Activated naive CD8-positive, alpha-beta T cell treated with anti-CD3 and anti-CD28 coated beads, Interleukin-2, amount 10 ng/mL, durations not matched to agents 7 days and 5 days (primary cell): ENCODE measurements at regions not wholly inside any gene's neighbourhood (a gene's known extent, or its start where the extent isn't known, plus 50 kb on each side); places are given as distances from the start of the nearest gene placed in this dataset.
A peak's percentile ranks its signal among the peaks of the same experiment; 100 is the strongest.
"Not testable (repeated sequence)": the region's sequence is repeated elsewhere in the genome, so short reads cannot be mapped to it uniquely, and the experiment has no call there.

Experiments used
- ATAC-seq: fragments of 150-1000 bp; cut with Tn5 transposase; one replicate; pipeline ENCODE4 v1.10.0; 2021; ENCODE audit warnings: low read depth, moderate library complexity
- POLR2A ChIA-PET: fragments of 350-600 bp; sonication (Branson Sonifier 250); formaldehyde crosslinking; loops from one replicate; lab custom pipeline; 2021; ENCODE audit warnings: antibody characterized with exemption; lab: Charles Lee
- DNase-seq: peaks from one replicate; pipeline ENCODE4 v3.0.0; 2021
- H3K27ac Mint-ChIP-seq: one replicate; pipeline ENCODE4 v1.8.0; 2022; ENCODE audit warnings: mild to moderate bottlenecking, mixed read lengths
- H3K27me3 Mint-ChIP-seq: one replicate; pipeline ENCODE4 v1.8.0; 2022; ENCODE audit warnings: mild to moderate bottlenecking, moderate library complexity, mixed read lengths
- H3K36me3 Mint-ChIP-seq: one replicate; pipeline ENCODE4 v1.8.0; 2021; ENCODE audit warnings: mild to moderate bottlenecking, mixed read lengths
- H3K4me1 Mint-ChIP-seq: one replicate; pipeline ENCODE4 v1.8.0; 2021; ENCODE audit warnings: mixed read lengths
- H3K4me3 Mint-ChIP-seq: one replicate; pipeline ENCODE4 v1.8.0; 2022; ENCODE audit warnings: mild to moderate bottlenecking, moderate library complexity, mixed read lengths
- H3K9me3 Mint-ChIP-seq: one replicate; pipeline ENCODE4 v1.8.0; 2021; ENCODE audit warnings: mixed read lengths

- POLR2A ChIA-PET: no interaction called here
These were observed 400.8 kb downstream of the REEP3 start for GRCh38 chr10:63921908-63922467.

GRCh38 chr10:63922468-63923284, 401.5 kb downstream of the REEP3 start:
- Mint-ChIP-seq H3K4me3 (no peak overlapping the region), H3K9me3 (no peaks in the 10 kb centered on the region), H3K27me3 (peaks cover 10% of the 10 kb centered on the region), H3K27ac (no peak overlapping the region), H3K36me3 (no peaks in the 10 kb centered on the region), H3K4me1 (no peaks in the 10 kb centered on the region)
- ATAC-seq (no peak), DNase-seq (no peak)
- POLR2A ChIA-PET: no interaction called here

More at GRCh38 chr10:63921908-63922467, 400.8 kb downstream of the REEP3 start:
- DNase-seq (no peak), ATAC-seq (no peak)
- no peaks in the 10 kb centered on the region for H3K4me1 Mint-ChIP-seq
- H3K9me3 Mint-ChIP-seq: no peaks in the 10 kb centered on the region
- H3K27me3 Mint-ChIP-seq: peaks cover 10% of the 10 kb centered on the region
- H3K27ac Mint-ChIP-seq: no peak overlapping the region
- no peaks in the 10 kb centered on the region for H3K36me3 Mint-ChIP-seq
- H3K4me3 Mint-ChIP-seq: no peak overlapping the region

GRCh38 chr10:63929831-63930467, 408.7 kb downstream of the REEP3 start:
- Mint-ChIP-seq H3K27me3 (peaks cover 2% of the 10 kb centered on the region), H3K36me3 (no peaks in the 10 kb centered on the region), H3K27ac (no peak overlapping the region), H3K9me3 (no peaks in the 10 kb centered on the region), H3K4me1 (no peaks in the 10 kb centered on the region), H3K4me3 (no peak overlapping the region)
- ATAC-seq (no peak), DNase-seq (no peak)
- POLR2A ChIA-PET: no interaction called here

GRCh38 chr10:63930584-63930983, 409.4 kb downstream of the REEP3 start:
- Mint-ChIP-seq H3K4me3 (no peak overlapping the region), H3K27ac (no peak overlapping the region), H3K36me3 (no peaks in the 10 kb centered on the region), H3K9me3 (no peaks in the 10 kb centered on the region), H3K4me1 (no peaks in the 10 kb centered on the region), H3K27me3 (peaks cover 1% of the 10 kb centered on the region)
- ATAC-seq: no peak
- no peak for DNase-seq
- POLR2A ChIA-PET: no interaction called here

- H3K9me3 Mint-ChIP-seq: no peaks in the 10 kb centered on the region
- ATAC-seq (no peak), DNase-seq (no peak)
- H3K27ac Mint-ChIP-seq: no peak overlapping the region
- H3K27me3 Mint-ChIP-seq: peaks cover 2% of the 10 kb centered on the region
- no peaks in the 10 kb centered on the region for H3K36me3 Mint-ChIP-seq
- POLR2A ChIA-PET: no interaction called here
- H3K4me1 Mint-ChIP-seq: no peaks in the 10 kb centered on the region
- H3K4me3 Mint-ChIP-seq: no peak overlapping the region
These were observed 414.5 kb downstream of the REEP3 start for GRCh38 chr10:63935705-63936104.

GRCh38 chr10:63940277-63940922, 419.2 kb downstream of the REEP3 start:
- no peaks in the 10 kb centered on the region for H3K36me3 Mint-ChIP-seq
- no peak overlapping the region for H3K27ac Mint-ChIP-seq
- ATAC-seq (no peak), DNase-seq (no peak)
- H3K4me3 Mint-ChIP-seq: no peak overlapping the region
- H3K9me3 Mint-ChIP-seq: no peaks in the 10 kb centered on the region
- POLR2A ChIA-PET: no interaction called here
- no peaks in the 10 kb centered on the region for H3K4me1 Mint-ChIP-seq
- peaks cover 2% of the 10 kb centered on the region for H3K27me3 Mint-ChIP-seq

- H3K9me3 Mint-ChIP-seq: no peaks in the 10 kb centered on the region
- DNase-seq (no peak), ATAC-seq (no peak)
- no peak overlapping the region for H3K4me3 Mint-ChIP-seq
- H3K27ac Mint-ChIP-seq: no peak overlapping the region
- POLR2A ChIA-PET: no interaction called here
- H3K27me3 Mint-ChIP-seq: peaks cover 4% of the 10 kb centered on the region
- no peaks in the 10 kb centered on the region for H3K4me1 Mint-ChIP-seq
- no peaks in the 10 kb centered on the region for H3K36me3 Mint-ChIP-seq
These were observed 443.2 kb downstream of the REEP3 start for GRCh38 chr10:63964406-63964805.

GRCh38 chr10:63965846-63966245, 444.6 kb downstream of the REEP3 start:
- Mint-ChIP-seq H3K4me1 (no peaks in the 10 kb centered on the region), H3K36me3 (no peaks in the 10 kb centered on the region), H3K9me3 (no peaks in the 10 kb centered on the region), H3K27ac (no peak overlapping the region), H3K27me3 (peaks cover 4% of the 10 kb centered on the region), H3K4me3 (no peak overlapping the region)
- POLR2A ChIA-PET: no interaction called here
- no peak for ATAC-seq
- DNase-seq: no peak

GRCh38 chr10:63972949-63973827, 452.0 kb downstream of the REEP3 start:
- Mint-ChIP-seq H3K36me3 (no peaks in the 10 kb centered on the region), H3K27ac (no peak overlapping the region), H3K27me3 (no peaks in the 10 kb centered on the region), H3K4me3 (no peak overlapping the region), H3K4me1 (peaks cover 1% of the 10 kb centered on the region), H3K9me3 (no peaks in the 10 kb centered on the region)
- DNase-seq (no peak), ATAC-seq (no peak)
- POLR2A ChIA-PET: no interaction called here

- H3K36me3 Mint-ChIP-seq: no peaks in the 10 kb centered on the region
- H3K27ac Mint-ChIP-seq: no peak overlapping the region
- DNase-seq (peak; percentile 37), ATAC-seq (peak; percentile 79)
- no peaks in the 10 kb centered on the region for H3K27me3 Mint-ChIP-seq
- POLR2A ChIA-PET: no interaction called here
- H3K4me3 Mint-ChIP-seq: no peak overlapping the region
- H3K4me1 Mint-ChIP-seq: peaks cover 1% of the 10 kb centered on the region
- no peaks in the 10 kb centered on the region for H3K9me3 Mint-ChIP-seq
These were observed 455.3 kb downstream of the REEP3 start for GRCh38 chr10:63976538-63976937.

GRCh38 chr10:63977329-63977923, 456.2 kb downstream of the REEP3 start:
- DNase-seq: no peak
- H3K36me3 Mint-ChIP-seq: no peaks in the 10 kb centered on the region
- ATAC-seq: no peak
- H3K4me1 Mint-ChIP-seq: peaks cover 1% of the 10 kb centered on the region
- no peak overlapping the region for H3K27ac Mint-ChIP-seq
- no peaks in the 10 kb centered on the region for H3K27me3 Mint-ChIP-seq
- POLR2A ChIA-PET: no interaction called here
- no peaks in the 10 kb centered on the region for H3K9me3 Mint-ChIP-seq
- H3K4me3 Mint-ChIP-seq: no peak overlapping the region

GRCh38 chr10:63980870-63981269, 459.7 kb downstream of the REEP3 start:
- H3K4me3 Mint-ChIP-seq, H3K27ac Mint-ChIP-seq, POLR2A ChIA-PET, ATAC-seq, H3K4me1 Mint-ChIP-seq, H3K36me3 Mint-ChIP-seq, DNase-seq, H3K9me3 Mint-ChIP-seq, H3K27me3 Mint-ChIP-seq: not testable (repeated sequence)
